A549 (cell line): ENCODE measurements at regions not wholly inside any gene's neighbourhood (a gene's known extent, or its start where the extent isn't known, plus 50 kb on each side); places are given as distances from the start of the nearest gene placed in this dataset.

Experiments used
- ATAC-seq, 2 experiments: fragments of 200-7000 bp in 1 of 2; fragments of >200 bp in 1 of 2; cut with Nextera tagmentation in 1 of 2; cut with Tn5 transposase in 1 of 2; 3 replicates each; pipeline versions ENCODE4 v1.8.0 to v1.9.1; 2018 to 2020; ENCODE audit warnings: mild to moderate bottlenecking in 1 of 2, moderate library complexity in 1 of 2
- CTCF ChIA-PET: fragments of 300-600 bp; sonication (Branson Sonifier 250); formaldehyde crosslinking; extraction: SDS; loops from one replicate; lab custom pipeline; 2021; ENCODE audit warnings: antibody characterized with exemption, inconsistent platforms; lab: Yijun Ruan, JAX
- POLR2A ChIA-PET: fragments of 350-600 bp; formaldehyde crosslinking; extraction: SDS; loops from one replicate; lab custom pipeline; 2021; ENCODE audit warnings: antibody characterized with exemption, inconsistent platforms; lab: Yijun Ruan, JAX
- DNase-seq, 2 experiments: peaks; one replicate each; pipeline versions ENCODE4 v3.0.0 to v3.0.0-alpha.2; 2011 to 2016; ENCODE audit warnings: low read depth in 1 of 2, low spot score in 1 of 2
- FAIRE-seq: peaks from 2 replicates; lab custom pipeline; 2011; peaks lifted over from hg19 to GRCh38; lab: Jason Lieb, UNC
- H3K27ac ChIP-seq, 2 experiments: fragments of >200 bp; sonication (Bioruptor Twin); formaldehyde crosslinking; 3 replicates each; pipeline ENCODE4 v1.5.1; 2016 to 2017
- H3K4me1 ChIP-seq: fragments of >200 bp; sonication (Bioruptor Twin); formaldehyde crosslinking; 3 replicates; pipeline ENCODE4 v1.6.1; 2016
- H3K4me2 ChIP-seq: fragments of >200 bp; sonication (Bioruptor Twin); formaldehyde crosslinking; 3 replicates; pipeline ENCODE4 v1.6.1; 2016
- H3K4me3 ChIP-seq: fragments of >200 bp; sonication (Bioruptor Twin); formaldehyde crosslinking; 3 replicates; pipeline ENCODE4 v1.5.1; 2016
- H3K9me3 ChIP-seq: fragments of >200 bp; sonication (Bioruptor Twin); formaldehyde crosslinking; 3 replicates; pipeline ENCODE4 v1.6.1; 2016
- CEBPB ChIP-seq, 2 experiments: fragments of >200 bp in 1 of 2; sonication (Bioruptor Twin) in 1 of 2; formaldehyde crosslinking in 1 of 2; IDR thresholded peaks; 2 replicates each; pipeline ENCODE4 v1.6.1; 2012 to 2016
- EHF ChIP-seq: fragments of 250-450 bp; sonication (Bioruptor Pico); IDR thresholded peaks from 2 replicates; pipeline ENCODE4 v1.5.0; 2020; ENCODE audit warnings: mild to moderate bottlenecking
- ESRRA ChIP-seq: fragments of 150-350 bp; IDR thresholded peaks from 2 replicates; pipeline ENCODE4 v1.6.1; 2014; ENCODE audit warnings: mild to moderate bottlenecking, low read length, borderline replicate concordance
- FOXS1 ChIP-seq: fragments of 250-450 bp; sonication (Bioruptor Pico); IDR thresholded peaks from 2 replicates; pipeline ENCODE4 v1.5.0; 2020; ENCODE audit warnings: mild to moderate bottlenecking, moderate library complexity
- HES2 ChIP-seq: fragments of >200 bp; sonication (Bioruptor Twin); formaldehyde crosslinking; IDR thresholded peaks from 2 replicates; pipeline ENCODE4 v1.6.1; 2016
- HOXB13 ChIP-seq: fragments of 250-450 bp; sonication (Bioruptor Pico); IDR thresholded peaks from 2 replicates; pipeline ENCODE4 v1.5.0; 2020; ENCODE audit warnings: low read depth, mild to moderate bottlenecking, moderate library complexity
- KDM1A ChIP-seq: fragments of 200-600 bp; sonication (generic); IDR thresholded peaks from 2 replicates; pipeline ENCODE4 v1.6.1; 2016; ENCODE audit warnings: low read depth, mild to moderate bottlenecking
- KDM5A ChIP-seq: fragments of 200-600 bp; sonication (generic); IDR thresholded peaks from 2 replicates; pipeline ENCODE4 v1.6.1; 2016; ENCODE audit warnings: antibody characterized with exemption, mild to moderate bottlenecking
- MAFK ChIP-seq: fragments of 450-650 bp; IDR thresholded peaks from 2 replicates; pipeline ENCODE4 v1.6.1; 2014; ENCODE audit not compliant: partially characterized antibody
- MYC ChIP-seq: IDR thresholded peaks from 2 replicates; pipeline ENCODE4 v1.6.1; 2012; ENCODE audit warnings: mild to moderate bottlenecking, inconsistent platforms, low read length, improper control_type of control experiment, borderline replicate concordance
- NFE2L2 ChIP-seq: fragments of 150-350 bp; conservative IDR thresholded peaks from 2 replicates; pipeline ENCODE4 v1.6.1; 2014; ENCODE audit warnings: low read length
- NR3C1 ChIP-seq: fragments of >200 bp; sonication (Bioruptor Twin); formaldehyde crosslinking; IDR thresholded peaks from 3 replicates; pipeline ENCODE4 v1.6.1; 2017
- PHF8 ChIP-seq: fragments of 200-600 bp; sonication (generic); IDR thresholded peaks from 2 replicates; pipeline ENCODE4 v1.6.1; 2016; ENCODE audit warnings: low read depth, mild to moderate bottlenecking, antibody characterized with exemption, moderate library complexity, borderline replicate concordance
- POLR2AphosphoS2 ChIP-seq: conservative IDR thresholded peaks from 2 replicates; pipeline ENCODE4 v1.6.1; 2012; ENCODE audit warnings: low read length, improper control_type of control experiment, inconsistent platforms
- RAD21 ChIP-seq, 2 experiments: fragments of >200 bp in 1 of 2; sonication (Bioruptor Twin) in 1 of 2; formaldehyde crosslinking in 1 of 2; IDR thresholded peaks in 1 of 2; conservative IDR thresholded peaks in 1 of 2; 2 replicates in 1 of 2; 3 replicates in 1 of 2; pipeline ENCODE4 v1.6.1; 2012 to 2018; ENCODE audit warnings: inconsistent platforms in 1 of 2
- RCOR1 ChIP-seq: fragments of 150-350 bp; IDR thresholded peaks from 2 replicates; pipeline ENCODE4 v1.6.1; 2014; ENCODE audit warnings: antibody characterized with exemption, low read length, low read depth
- SMC3 ChIP-seq: fragments of >200 bp; sonication (Bioruptor Twin); formaldehyde crosslinking; IDR thresholded peaks from 3 replicates; pipeline ENCODE4 v1.6.1; 2018; ENCODE audit warnings: inconsistent platforms
- SREBF2 ChIP-seq: fragments of 450-650 bp; IDR thresholded peaks from 2 replicates; pipeline ENCODE4 v1.6.1; 2014; ENCODE audit warnings: mild to moderate bottlenecking, moderate library complexity
- TFCP2L1 ChIP-seq: fragments of 250-450 bp; sonication (Bioruptor Pico); IDR thresholded peaks from 2 replicates; pipeline ENCODE4 v1.5.0; 2021; ENCODE audit warnings: mild to moderate bottlenecking
- ZFP36 ChIP-seq: fragments of 450-650 bp; IDR thresholded peaks from 2 replicates; pipeline ENCODE4 v1.6.1; 2014; ENCODE audit warnings: borderline replicate concordance; ENCODE audit not compliant: partially characterized antibody
- ZNF302 ChIP-seq: fragments of 250-450 bp; sonication (Bioruptor Pico); IDR thresholded peaks from 2 replicates; pipeline ENCODE4 v1.9.0; 2021; ENCODE audit warnings: inconsistent platforms, mild to moderate bottlenecking, moderate library complexity
- WGBS: methylation state at CpG from one replicate; pipeline ENCODE4 v1.1.6; 2017; ENCODE audit errors: missing lambda C conversion rate; 5-methylcytosine and 5-hydroxymethylcytosine counted together
- TF ChIP-seq, protein P1 (sequence below): fragments of 250-450 bp; sonication (Bioruptor Pico); IDR thresholded peaks from 2 replicates; pipeline ENCODE4 v1.5.0; 2020; ENCODE audit warnings: low read depth, mild to moderate bottlenecking, moderate library complexity
- TF ChIP-seq, protein P2 (sequence below): fragments of >200 bp; sonication (Bioruptor Twin); formaldehyde crosslinking; IDR thresholded peaks from 3 replicates; pipeline ENCODE4 v1.5.1; 2016
- TF ChIP-seq, protein P3 (sequence below): fragments of 200-600 bp; sonication (generic); IDR thresholded peaks from 2 replicates; pipeline ENCODE4 v1.6.1; 2016; ENCODE audit warnings: antibody characterized with exemption, mild to moderate bottlenecking, moderate library complexity
- TF ChIP-seq, protein P4 (sequence below): IDR thresholded peaks from 2 replicates; pipeline ENCODE4 v1.6.1; 2012
- TF ChIP-seq, protein P5 (sequence below): IDR thresholded peaks from 2 replicates; pipeline ENCODE4 v1.6.1; 2012; ENCODE audit warnings: low read depth, borderline replicate concordance

- H3K27ac ChIP-seq = no peak overlapping the region
- TF ChIP-seq SMC3 = no peak
- TF ChIP-seq SREBF2 = no peak
- TF ChIP-seq PHF8 = no peak
- no peak for TF ChIP-seq NR3C1
- TF ChIP-seq TFCP2L1 = no peak
- TF ChIP-seq, all 56 proteins: peak for 0
- 67% methylated on average over 3 of the region's 3 CpGs for WGBS
- Histone ChIP-seq H3K4me2 (no peak overlapping the region), H3K4me3 (no peak overlapping the region), H3K9me3 (no peaks in the 10 kb centered on the region), H3K4me1 (no peaks in the 10 kb centered on the region)
- no peak for DNase-seq
- no peak for ATAC-seq
- ChIA-PET CTCF (interaction anchor here (0.6 to 3.7 kb wide), 6 partner anchors 9 to 1080 kb away, joined by 3 to 21 read pairs (median 4); no protein-coding TSS in a partner anchor), POLR2A (no interaction called here)
- FAIRE-seq = no peak
Measured at GRCh38 chr2:30038419-30038818, 108.4 kb upstream of the YPEL5 start.

- ATAC-seq (no peak), DNase-seq (no peak), FAIRE-seq (no peak)
- H3K4me2 ChIP-seq = no peak overlapping the region
- H3K4me1 ChIP-seq = no peaks in the 10 kb centered on the region
- H3K4me3 ChIP-seq = no peak overlapping the region
- no peak for TF ChIP-seq NFE2L2
- TF ChIP-seq, protein P1, sequence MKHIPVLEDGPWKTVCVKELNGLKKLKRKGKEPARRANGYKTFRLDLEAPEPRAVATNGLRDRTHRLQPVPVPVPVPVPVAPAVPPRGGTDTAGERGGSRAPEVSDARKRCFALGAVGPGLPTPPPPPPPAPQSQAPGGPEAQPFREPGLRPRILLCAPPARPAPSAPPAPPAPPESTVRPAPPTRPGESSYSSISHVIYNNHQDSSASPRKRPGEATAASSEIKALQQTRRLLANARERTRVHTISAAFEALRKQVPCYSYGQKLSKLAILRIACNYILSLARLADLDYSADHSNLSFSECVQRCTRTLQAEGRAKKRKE (CRISPR knock-in tag) = no peak
- TF ChIP-seq KDM5A = no peak
- TF ChIP-seq CEBPB (IDR thresholded peaks at IDR 0.05) = no peak
- no peak for TF ChIP-seq HES2
- no peak for TF ChIP-seq ZNF302 (CRISPR knock-in tag)
- TF ChIP-seq POLR2AphosphoS2 = no peak
- TF ChIP-seq KDM1A = no peak
- POLR2A ChIA-PET = no interaction called here
- H3K9me3 ChIP-seq = no peaks in the 10 kb centered on the region
- H3K27ac ChIP-seq = no peak overlapping the region
- 15% methylated on average over 1 of the region's 1 CpG for WGBS
- CTCF ChIA-PET = interaction anchor here (0.7 to 3.7 kb wide), 4 partner anchors 10 to 1080 kb away, joined by 3 to 21 read pairs (median 8); no protein-coding TSS in a partner anchor
Measured at GRCh38 chr2:30039101-30039500, 107.7 kb upstream of the YPEL5 start.

DNA sequence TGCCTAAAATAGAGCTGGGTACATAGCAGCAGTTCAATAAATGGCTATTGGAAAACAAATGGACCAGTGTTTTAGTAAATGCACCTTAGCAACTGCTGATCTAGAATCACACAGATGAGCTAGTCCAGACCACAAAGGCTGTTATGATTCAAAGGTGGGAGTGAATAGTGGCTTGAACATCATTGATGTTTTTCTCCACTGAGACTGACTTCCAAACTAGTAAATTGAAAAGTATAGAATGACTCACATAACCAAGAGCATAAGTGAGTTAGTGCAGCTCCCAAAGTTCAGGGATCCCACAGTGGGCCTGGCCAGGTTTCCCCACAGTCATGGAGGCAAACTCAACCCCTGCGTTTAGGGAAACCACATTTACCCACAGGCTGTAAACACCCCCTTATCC lies 106.7 kb upstream of the YPEL5 start:
- TF ChIP-seq, protein P2, sequence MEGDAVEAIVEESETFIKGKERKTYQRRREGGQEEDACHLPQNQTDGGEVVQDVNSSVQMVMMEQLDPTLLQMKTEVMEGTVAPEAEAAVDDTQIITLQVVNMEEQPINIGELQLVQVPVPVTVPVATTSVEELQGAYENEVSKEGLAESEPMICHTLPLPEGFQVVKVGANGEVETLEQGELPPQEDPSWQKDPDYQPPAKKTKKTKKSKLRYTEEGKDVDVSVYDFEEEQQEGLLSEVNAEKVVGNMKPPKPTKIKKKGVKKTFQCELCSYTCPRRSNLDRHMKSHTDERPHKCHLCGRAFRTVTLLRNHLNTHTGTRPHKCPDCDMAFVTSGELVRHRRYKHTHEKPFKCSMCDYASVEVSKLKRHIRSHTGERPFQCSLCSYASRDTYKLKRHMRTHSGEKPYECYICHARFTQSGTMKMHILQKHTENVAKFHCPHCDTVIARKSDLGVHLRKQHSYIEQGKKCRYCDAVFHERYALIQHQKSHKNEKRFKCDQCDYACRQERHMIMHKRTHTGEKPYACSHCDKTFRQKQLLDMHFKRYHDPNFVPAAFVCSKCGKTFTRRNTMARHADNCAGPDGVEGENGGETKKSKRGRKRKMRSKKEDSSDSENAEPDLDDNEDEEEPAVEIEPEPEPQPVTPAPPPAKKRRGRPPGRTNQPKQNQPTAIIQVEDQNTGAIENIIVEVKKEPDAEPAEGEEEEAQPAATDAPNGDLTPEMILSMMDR = no peak
- TF ChIP-seq, protein P3, sequence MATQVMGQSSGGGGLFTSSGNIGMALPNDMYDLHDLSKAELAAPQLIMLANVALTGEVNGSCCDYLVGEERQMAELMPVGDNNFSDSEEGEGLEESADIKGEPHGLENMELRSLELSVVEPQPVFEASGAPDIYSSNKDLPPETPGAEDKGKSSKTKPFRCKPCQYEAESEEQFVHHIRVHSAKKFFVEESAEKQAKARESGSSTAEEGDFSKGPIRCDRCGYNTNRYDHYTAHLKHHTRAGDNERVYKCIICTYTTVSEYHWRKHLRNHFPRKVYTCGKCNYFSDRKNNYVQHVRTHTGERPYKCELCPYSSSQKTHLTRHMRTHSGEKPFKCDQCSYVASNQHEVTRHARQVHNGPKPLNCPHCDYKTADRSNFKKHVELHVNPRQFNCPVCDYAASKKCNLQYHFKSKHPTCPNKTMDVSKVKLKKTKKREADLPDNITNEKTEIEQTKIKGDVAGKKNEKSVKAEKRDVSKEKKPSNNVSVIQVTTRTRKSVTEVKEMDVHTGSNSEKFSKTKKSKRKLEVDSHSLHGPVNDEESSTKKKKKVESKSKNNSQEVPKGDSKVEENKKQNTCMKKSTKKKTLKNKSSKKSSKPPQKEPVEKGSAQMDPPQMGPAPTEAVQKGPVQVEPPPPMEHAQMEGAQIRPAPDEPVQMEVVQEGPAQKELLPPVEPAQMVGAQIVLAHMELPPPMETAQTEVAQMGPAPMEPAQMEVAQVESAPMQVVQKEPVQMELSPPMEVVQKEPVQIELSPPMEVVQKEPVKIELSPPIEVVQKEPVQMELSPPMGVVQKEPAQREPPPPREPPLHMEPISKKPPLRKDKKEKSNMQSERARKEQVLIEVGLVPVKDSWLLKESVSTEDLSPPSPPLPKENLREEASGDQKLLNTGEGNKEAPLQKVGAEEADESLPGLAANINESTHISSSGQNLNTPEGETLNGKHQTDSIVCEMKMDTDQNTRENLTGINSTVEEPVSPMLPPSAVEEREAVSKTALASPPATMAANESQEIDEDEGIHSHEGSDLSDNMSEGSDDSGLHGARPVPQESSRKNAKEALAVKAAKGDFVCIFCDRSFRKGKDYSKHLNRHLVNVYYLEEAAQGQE = no peak
- TF ChIP-seq MAFK = no peak
- TF ChIP-seq KDM5A = no peak
- TF ChIP-seq ESRRA = no peak
- no peak for TF ChIP-seq RCOR1
- TF ChIP-seq, protein P4, sequence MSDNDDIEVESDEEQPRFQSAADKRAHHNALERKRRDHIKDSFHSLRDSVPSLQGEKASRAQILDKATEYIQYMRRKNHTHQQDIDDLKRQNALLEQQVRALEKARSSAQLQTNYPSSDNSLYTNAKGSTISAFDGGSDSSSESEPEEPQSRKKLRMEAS = no peak
- TF ChIP-seq NFE2L2 = no peak
- TF ChIP-seq EHF (CRISPR knock-in tag) = no peak
- no peak for TF ChIP-seq ZFP36
- TF ChIP-seq FOXS1 (CRISPR knock-in tag) = no peak
- no peak for TF ChIP-seq HOXB13 (CRISPR knock-in tag)
- TF ChIP-seq, protein P5, sequence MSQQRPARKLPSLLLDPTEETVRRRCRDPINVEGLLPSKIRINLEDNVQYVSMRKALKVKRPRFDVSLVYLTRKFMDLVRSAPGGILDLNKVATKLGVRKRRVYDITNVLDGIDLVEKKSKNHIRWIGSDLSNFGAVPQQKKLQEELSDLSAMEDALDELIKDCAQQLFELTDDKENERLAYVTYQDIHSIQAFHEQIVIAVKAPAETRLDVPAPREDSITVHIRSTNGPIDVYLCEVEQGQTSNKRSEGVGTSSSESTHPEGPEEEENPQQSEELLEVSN = no peak
- TF ChIP-seq RAD21 (conservative IDR thresholded peaks at IDR 0.05 in 1 of 2, IDR thresholded peaks at IDR 0.05 in 1 of 2) = no peak
- no peak for TF ChIP-seq MYC
- TF ChIP-seq, all 56 proteins: peak for 0
- 41% methylated on average over 1 of the region's 1 CpG for WGBS
- H3K4me2 ChIP-seq = no peak overlapping the region
- DNase-seq (no peak), ATAC-seq (no peak), FAIRE-seq (no peak)
- H3K4me1 ChIP-seq = no peaks in the 10 kb centered on the region
- CTCF ChIA-PET = interaction anchor here (0.6 to 3.7 kb wide), 3 partner anchors 9 to 51 kb away, joined by 4 to 13 read pairs (median 4); no protein-coding TSS in a partner anchor
- no peak overlapping the region for H3K4me3 ChIP-seq
- POLR2A ChIA-PET = no interaction called here
- no peaks in the 10 kb centered on the region for H3K9me3 ChIP-seq
- no peak overlapping the region for H3K27ac ChIP-seq
